ENCODE measurements at regions not wholly inside any gene's neighbourhood (a gene's known extent, or its start where the extent isn't known, plus 50 kb on each side); places are given as distances from the start of the nearest gene placed in this dataset.

- Histone ChIP-seq H3K79me2 (ENCODE audit: insufficient read depth, low read length) (no peaks in the 10 kb centered on the region), H3K9me2 (replicated peaks; ENCODE audit: low read depth, low read length) (no peaks in the 10 kb centered on the region), H2AFZ (ENCODE audit: low read length) (no peak overlapping the region), H3K36me3 (ENCODE audit: insufficient read depth, low read length) (no peaks in the 10 kb centered on the region), H4K20me1 (ENCODE audit: insufficient read depth, low read length, poor library complexity, severe bottlenecking) (no peaks in the 10 kb centered on the region), H3F3A (ENCODE audit: low read depth) (no peaks in the 10 kb centered on the region), H3K4me1 (ENCODE audit: insufficient read depth, low read length, poor library complexity, severe bottlenecking) (no peaks in the 10 kb centered on the region), H3K27me3 (ENCODE audit: insufficient read depth, low read length, poor library complexity, severe bottlenecking) (no peaks in the 10 kb centered on the region), H3K4me2 (ENCODE audit: low read depth, low read length, poor library complexity, severe bottlenecking) (no peak overlapping the region), H3K9ac (ENCODE audit: low read depth, low read length, poor library complexity, severe bottlenecking) (no peak overlapping the region), H3K9me3 (ENCODE audit: insufficient read depth, low read depth, low read length) (no peaks in the 10 kb centered on the region), H3K4me3 (ENCODE audit: low read length, poor library complexity, severe bottlenecking) (no peak overlapping the region)
- TF ChIP-seq CTCF (conservative IDR thresholded peaks at IDR 0.05; ENCODE audit: low read length) (no peak), EZH2phosphoT487 (IDR thresholded peaks at IDR 0.05; ENCODE audit: borderline replicate concordance) (no peak)
Observed at GRCh38 chr2:79292239-79292957, 132.8 kb upstream of the REG3A start.

GRCh38 chr2:79275863-79276262 is 116.3 kb upstream of the REG3A start:
- Histone ChIP-seq H2AFZ (ENCODE audit: low read length) (no peak overlapping the region), H3F3A (ENCODE audit: low read depth) (no peaks in the 10 kb centered on the region), H3K4me3 (ENCODE audit: low read length, poor library complexity, severe bottlenecking) (no peak overlapping the region), H3K9me3 (ENCODE audit: insufficient read depth, low read depth, low read length) (no peaks in the 10 kb centered on the region), H3K27me3 (ENCODE audit: insufficient read depth, low read length, poor library complexity, severe bottlenecking) (no peaks in the 10 kb centered on the region), H4K20me1 (ENCODE audit: insufficient read depth, low read length, poor library complexity, severe bottlenecking) (no peaks in the 10 kb centered on the region), H3K36me3 (ENCODE audit: insufficient read depth, low read length) (no peaks in the 10 kb centered on the region), H3K79me2 (ENCODE audit: insufficient read depth, low read length) (no peaks in the 10 kb centered on the region), H3K9ac (ENCODE audit: low read depth, low read length, poor library complexity, severe bottlenecking) (no peak overlapping the region), H3K9me2 (replicated peaks; ENCODE audit: low read depth, low read length) (no peaks in the 10 kb centered on the region), H3K4me2 (ENCODE audit: low read depth, low read length, poor library complexity, severe bottlenecking) (no peak overlapping the region), H3K4me1 (ENCODE audit: insufficient read depth, low read length, poor library complexity, severe bottlenecking) (no peaks in the 10 kb centered on the region)
- TF ChIP-seq CTCF (conservative IDR thresholded peaks at IDR 0.05; ENCODE audit: low read length) = no peak
- TF ChIP-seq EZH2phosphoT487 (IDR thresholded peaks at IDR 0.05; ENCODE audit: borderline replicate concordance) = no peak

- Histone ChIP-seq H3K79me2 (ENCODE audit: insufficient read depth, low read length) (no peaks in the 10 kb centered on the region), H3K4me3 (ENCODE audit: low read length, poor library complexity, severe bottlenecking) (no peak overlapping the region), H3F3A (ENCODE audit: low read depth) (no peaks in the 10 kb centered on the region), H3K27me3 (ENCODE audit: insufficient read depth, low read length, poor library complexity, severe bottlenecking) (no peaks in the 10 kb centered on the region), H3K36me3 (ENCODE audit: insufficient read depth, low read length) (no peaks in the 10 kb centered on the region), H3K9me2 (replicated peaks; ENCODE audit: low read depth, low read length) (no peaks in the 10 kb centered on the region), H3K4me2 (ENCODE audit: low read depth, low read length, poor library complexity, severe bottlenecking) (no peak overlapping the region), H2AFZ (ENCODE audit: low read length) (no peak overlapping the region), H3K9me3 (ENCODE audit: insufficient read depth, low read depth, low read length) (no peaks in the 10 kb centered on the region), H3K9ac (ENCODE audit: low read depth, low read length, poor library complexity, severe bottlenecking) (no peak overlapping the region), H3K4me1 (ENCODE audit: insufficient read depth, low read length, poor library complexity, severe bottlenecking) (no peaks in the 10 kb centered on the region), H4K20me1 (ENCODE audit: insufficient read depth, low read length, poor library complexity, severe bottlenecking) (no peaks in the 10 kb centered on the region)
- TF ChIP-seq EZH2phosphoT487 (IDR thresholded peaks at IDR 0.05; ENCODE audit: borderline replicate concordance) = no peak
- TF ChIP-seq CTCF (conservative IDR thresholded peaks at IDR 0.05; ENCODE audit: low read length) = no peak
Observed at GRCh38 chr2:79275197-79275596, 115.6 kb upstream of the REG3A start.
